PC-3 (cell line): ENCODE measurements at regions not wholly inside any gene's neighbourhood (a gene's known extent, or its start where the extent isn't known, plus 50 kb on each side); places are given as distances from the start of the nearest gene placed in this dataset.

ENCODE experiments used
- ATAC-seq: fragments of 200-7000 bp; cut with Tn5 transposase; 2 replicates; pipeline ENCODE4 v1.9.1; 2020; ENCODE audit warnings: mild to moderate bottlenecking, moderate library complexity
- BruUV-seq: library from RNA; stranded (reverse); fragments of 400-500 nt; replicated peaks from 2 replicates; lab custom pipeline; 2021; lab: Mats Ljungman, UMichigan
- CTCF ChIA-PET: fragments of 300-600 bp; sonication (Branson Sonifier 250); formaldehyde crosslinking; loops from one replicate; lab custom pipeline; 2022; ENCODE audit warnings: antibody characterized with exemption; lab: Charles Lee
- POLR2A ChIA-PET: fragments of 300-600 bp; sonication (Branson Sonifier 250); formaldehyde crosslinking; loops from one replicate; lab custom pipeline; 2022; ENCODE audit warnings: antibody characterized with exemption; ENCODE audit not compliant: unreplicated experiment; lab: Charles Lee
- DNase-seq: peaks from one replicate; pipeline ENCODE4 v3.0.0-alpha.2; 2015
- H2AFZ ChIP-seq: fragments of 300-600 bp; sonication (generic); 2 replicates; pipeline ENCODE4 v1.6.0; 2016; ENCODE audit warnings: antibody characterized with exemption, low read length
- H3F3A ChIP-seq: fragments of 300-600 bp; sonication (generic); one replicate; pipeline ENCODE4 v1.6.0; 2017; ENCODE audit warnings: antibody characterized with exemption, low read length, control low read depth, mild to moderate bottlenecking; ENCODE audit not compliant: unreplicated experiment
- H3K27ac ChIP-seq: fragments of 300-600 bp; sonication (generic); 2 replicates; pipeline ENCODE4 v1.5.1; 2016; ENCODE audit warnings: mild to moderate bottlenecking, low read length
- H3K27me3 ChIP-seq: fragments of 300-600 bp; sonication (generic); 2 replicates; pipeline ENCODE4 v1.6.1; 2016; ENCODE audit warnings: low read length, mixed read lengths
- H3K36me3 ChIP-seq: fragments of 300-600 bp; sonication (generic); 2 replicates; pipeline ENCODE4 v1.6.1; 2016; ENCODE audit warnings: low read depth, mixed run types, low read length, mixed read lengths
- H3K4me1 ChIP-seq: fragments of 300-600 bp; sonication (generic); 2 replicates; pipeline ENCODE4 v1.5.1; 2016; ENCODE audit warnings: low read length; ENCODE audit not compliant: insufficient read depth
- H3K4me2 ChIP-seq: fragments of 300-600 bp; sonication (generic); 2 replicates; pipeline ENCODE4 v1.6.0; 2016; ENCODE audit warnings: low read length
- H3K4me3 ChIP-seq: fragments of 300-600 bp; sonication (generic); 2 replicates; pipeline ENCODE4 v1.5.1; 2016; ENCODE audit warnings: mild to moderate bottlenecking, low read length, mixed read lengths
- H3K79me2 ChIP-seq: fragments of 300-600 bp; sonication (generic); 2 replicates; pipeline ENCODE4 v1.6.1; 2017; ENCODE audit warnings: low read length, mixed read lengths
- H3K9ac ChIP-seq: fragments of 300-600 bp; sonication (generic); 2 replicates; pipeline ENCODE4 v1.6.0; 2016; ENCODE audit warnings: mild to moderate bottlenecking, low read length
- H3K9me2 ChIP-seq: fragments of 300-600 bp; sonication (generic); replicated peaks from 2 replicates; pipeline ENCODE4 v1.6.1; 2016; ENCODE audit warnings: mixed run types, low read length, mixed read lengths
- H3K9me3 ChIP-seq: fragments of 300-600 bp; sonication (generic); 2 replicates; pipeline ENCODE4 v1.6.1; 2016; ENCODE audit warnings: low read length, mixed read lengths
- H4K20me1 ChIP-seq: fragments of 300-600 bp; sonication (generic); 2 replicates; pipeline ENCODE4 v1.6.1; 2016; ENCODE audit warnings: low read length, mixed read lengths
- EZH2 ChIP-seq: fragments of 300-600 bp; sonication (generic); IDR thresholded peaks from one replicate; pipeline ENCODE4 v1.6.1; 2017; ENCODE audit warnings: antibody characterized with exemption, mild to moderate bottlenecking, low read length; ENCODE audit not compliant: unreplicated experiment
- EZH2phosphoT487 ChIP-seq: fragments of 300-600 bp; sonication (generic); IDR thresholded peaks from 2 replicates; pipeline ENCODE4 v1.6.1; 2018; ENCODE audit warnings: mild to moderate bottlenecking, antibody characterized with exemption, low read length, borderline replicate concordance
- intact Hi-C: fragments of 100-400 bp; cut with micrococcal nuclease; formaldehyde crosslinking; loops from 2 replicates; pipeline ENCODE4 v1.9.0; 2023
- TF ChIP-seq, protein P1 (sequence below): fragments of 300-600 bp; sonication (generic); conservative IDR thresholded peaks from 2 replicates; pipeline ENCODE4 v1.5.1; 2017; ENCODE audit warnings: antibody characterized with exemption, low read depth, mild to moderate bottlenecking, low read length

DNA sequence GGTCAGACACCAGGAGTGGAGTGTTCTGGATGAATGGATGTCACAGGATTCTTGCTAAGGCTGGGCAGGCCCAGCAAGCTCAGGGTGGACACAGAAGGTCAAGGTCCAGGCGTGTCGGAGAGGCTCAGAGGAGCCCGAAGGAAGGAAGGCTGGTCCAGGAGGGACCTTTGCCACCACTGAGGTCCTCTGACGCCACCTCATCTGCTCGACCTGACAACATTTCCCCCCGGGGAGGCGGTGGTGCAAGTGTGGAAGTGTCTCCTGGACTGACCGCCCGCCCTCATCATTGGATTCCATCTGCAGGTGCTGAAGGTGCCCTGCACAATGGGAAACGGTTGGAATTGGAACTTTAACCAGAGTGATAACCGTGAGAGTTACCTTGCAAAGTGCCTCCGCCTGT is 124.6 kb downstream of the RTP5 start:
- Histone ChIP-seq H3K4me3 (no peak overlapping the region), H3K4me2 (no peak overlapping the region), H4K20me1 (no peaks in the 10 kb centered on the region), H3K4me1 (no peaks in the 10 kb centered on the region), H3K79me2 (no peaks in the 10 kb centered on the region), H3F3A (no peaks in the 10 kb centered on the region), H3K36me3 (no peaks in the 10 kb centered on the region), H3K9ac (no peak overlapping the region), H2AFZ (no peak overlapping the region), H3K27me3 (peaks cover 45% of the 10 kb centered on the region), H3K9me3 (no peaks in the 10 kb centered on the region), H3K9me2 (no peaks in the 10 kb centered on the region), H3K27ac (no peak overlapping the region)
- TF ChIP-seq, protein P1, sequence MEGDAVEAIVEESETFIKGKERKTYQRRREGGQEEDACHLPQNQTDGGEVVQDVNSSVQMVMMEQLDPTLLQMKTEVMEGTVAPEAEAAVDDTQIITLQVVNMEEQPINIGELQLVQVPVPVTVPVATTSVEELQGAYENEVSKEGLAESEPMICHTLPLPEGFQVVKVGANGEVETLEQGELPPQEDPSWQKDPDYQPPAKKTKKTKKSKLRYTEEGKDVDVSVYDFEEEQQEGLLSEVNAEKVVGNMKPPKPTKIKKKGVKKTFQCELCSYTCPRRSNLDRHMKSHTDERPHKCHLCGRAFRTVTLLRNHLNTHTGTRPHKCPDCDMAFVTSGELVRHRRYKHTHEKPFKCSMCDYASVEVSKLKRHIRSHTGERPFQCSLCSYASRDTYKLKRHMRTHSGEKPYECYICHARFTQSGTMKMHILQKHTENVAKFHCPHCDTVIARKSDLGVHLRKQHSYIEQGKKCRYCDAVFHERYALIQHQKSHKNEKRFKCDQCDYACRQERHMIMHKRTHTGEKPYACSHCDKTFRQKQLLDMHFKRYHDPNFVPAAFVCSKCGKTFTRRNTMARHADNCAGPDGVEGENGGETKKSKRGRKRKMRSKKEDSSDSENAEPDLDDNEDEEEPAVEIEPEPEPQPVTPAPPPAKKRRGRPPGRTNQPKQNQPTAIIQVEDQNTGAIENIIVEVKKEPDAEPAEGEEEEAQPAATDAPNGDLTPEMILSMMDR, result no peak
- TF ChIP-seq EZH2, result no peak
- TF ChIP-seq EZH2phosphoT487, result no peak
- intact Hi-C loops, result no loop called here
- DNase-seq, result no peak
- no TSS peak for BruUV-seq
- ChIA-PET CTCF (no interaction called here), POLR2A (no interaction called here)
- no peak for ATAC-seq

DNA sequence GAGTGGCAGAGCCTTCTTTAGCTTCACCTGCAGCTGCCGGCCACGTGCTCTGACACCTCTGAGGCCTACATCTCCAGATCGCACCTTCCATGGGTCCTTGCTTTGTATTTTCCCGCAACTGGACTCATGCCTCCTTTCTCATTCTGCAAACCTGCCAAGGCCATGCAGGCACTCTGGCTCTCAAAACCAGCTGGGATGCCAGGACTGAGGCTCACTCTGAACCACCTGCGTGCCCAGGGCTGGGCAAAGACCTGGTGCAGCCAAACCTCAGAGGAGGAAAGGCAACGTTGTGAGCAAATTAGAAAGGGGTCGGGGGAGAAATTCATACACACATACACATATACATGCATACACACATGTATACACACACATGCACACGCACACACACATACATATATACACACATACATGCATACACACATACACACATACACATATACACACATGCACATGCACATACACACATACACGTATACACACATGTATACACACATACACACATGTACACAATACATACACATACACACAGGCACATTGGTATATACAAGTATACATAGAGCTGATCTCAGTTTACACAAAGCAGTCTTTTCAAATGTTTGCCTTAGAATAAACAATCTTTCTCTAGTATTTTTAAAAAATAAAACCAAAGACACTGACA is 125.2 kb downstream of the RTP5 start:
- peaks cover 51% of the 10 kb centered on the region for H3K27me3 ChIP-seq
- no peaks in the 10 kb centered on the region for H4K20me1 ChIP-seq
- CTCF ChIA-PET, result no interaction called here
- H3K4me2 ChIP-seq, result no peak overlapping the region
- no peaks in the 10 kb centered on the region for H3K9me3 ChIP-seq
- no peak overlapping the region for H3K9ac ChIP-seq
- no peak overlapping the region for H3K4me3 ChIP-seq
- ATAC-seq, result no peak
- H3K9me2 ChIP-seq, result no peaks in the 10 kb centered on the region
- no peak overlapping the region for H3K27ac ChIP-seq
- no peaks in the 10 kb centered on the region for H3K4me1 ChIP-seq
- no peak for TF ChIP-seq EZH2phosphoT487
- TF ChIP-seq, protein P1, result no peak
- TF ChIP-seq EZH2, result no peak
- no peaks in the 10 kb centered on the region for H3K36me3 ChIP-seq
- DNase-seq, result no peak
- H2AFZ ChIP-seq, result no peak overlapping the region
- no peaks in the 10 kb centered on the region for H3F3A ChIP-seq
- no TSS peak for BruUV-seq
- no peaks in the 10 kb centered on the region for H3K79me2 ChIP-seq
- POLR2A ChIA-PET, result no interaction called here
- intact Hi-C loops, result no loop called here

DNA sequence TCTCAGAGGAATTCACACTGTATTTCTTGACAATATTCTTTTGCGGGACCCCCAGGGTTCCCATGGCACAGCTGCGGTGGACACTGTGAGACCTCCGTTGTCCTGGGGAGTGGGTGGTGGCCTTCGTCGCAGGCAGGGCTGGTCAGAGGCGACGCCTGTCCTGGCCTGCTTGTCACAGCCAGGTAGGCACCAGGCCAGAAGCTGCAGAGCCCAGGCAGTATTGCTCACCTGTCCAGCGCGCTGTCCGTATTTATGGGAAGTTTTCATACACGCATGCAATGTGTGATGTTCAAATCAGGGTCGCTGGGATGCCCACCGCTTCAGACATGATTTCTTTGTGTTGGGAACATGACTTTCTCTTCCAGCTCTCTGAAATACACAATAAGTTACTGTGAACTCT is 126.6 kb downstream of the RTP5 start:
- H3K9me2 ChIP-seq, result no peaks in the 10 kb centered on the region
- H3K4me2 ChIP-seq, result no peak overlapping the region
- ChIA-PET CTCF (no interaction called here), POLR2A (no interaction called here)
- intact Hi-C loops, result no loop called here
- BruUV-seq, result no TSS peak
- H4K20me1 ChIP-seq, result no peaks in the 10 kb centered on the region
- no peak overlapping the region for H3K4me3 ChIP-seq
- H3K27ac ChIP-seq, result no peak overlapping the region
- H3K4me1 ChIP-seq, result no peaks in the 10 kb centered on the region
- TF ChIP-seq EZH2, result no peak
- TF ChIP-seq EZH2phosphoT487, result no peak
- TF ChIP-seq, protein P1, result no peak
- no peaks in the 10 kb centered on the region for H3K36me3 ChIP-seq
- ATAC-seq (no peak), DNase-seq (no peak)
- H3F3A ChIP-seq, result no peaks in the 10 kb centered on the region
- H2AFZ ChIP-seq, result no peak overlapping the region
- H3K9me3 ChIP-seq, result no peaks in the 10 kb centered on the region
- no peaks in the 10 kb centered on the region for H3K79me2 ChIP-seq
- no peak overlapping the region for H3K9ac ChIP-seq
- H3K27me3 ChIP-seq, result peaks cover 65% of the 10 kb centered on the region
